MCF 10A (cell line): ENCODE measurements at regions not wholly inside any gene's neighbourhood (a gene's known extent, or its start where the extent isn't known, plus 50 kb on each side); places are given as distances from the start of the nearest gene placed in this dataset.

Experiments
- BruUV-seq: library from RNA; stranded (reverse); fragments of 400-500 nt; replicated peaks from 2 replicates; lab custom pipeline; 2021; lab: Mats Ljungman, UMichigan
- CTCF ChIA-PET: fragments of 300-600 bp; sonication (Branson Sonifier 250); formaldehyde crosslinking; extraction: SDS; loops from one replicate; lab custom pipeline; 2021; ENCODE audit warnings: antibody characterized with exemption, inconsistent platforms; lab: Yijun Ruan, JAX
- POLR2A ChIA-PET: fragments of 300-600, 350-650 bp; sonication (Branson Sonifier 250); formaldehyde crosslinking; extraction: SDS; loops from one replicate; lab custom pipeline; 2020; ENCODE audit warnings: antibody characterized with exemption, inconsistent platforms; lab: Yijun Ruan, JAX
- DNase-seq: peaks from one replicate; pipeline ENCODE4 v3.0.0-alpha.2; 2018; ENCODE audit not compliant: unreplicated experiment
- H3K27ac Mint-ChIP-seq: one replicate; pipeline ENCODE4 v1.8.0; 2022; ENCODE audit warnings: mild to moderate bottlenecking, low read depth, mixed read lengths; ENCODE audit not compliant: unreplicated experiment
- H3K27me3 Mint-ChIP-seq: one replicate; pipeline ENCODE4 v1.8.0; 2022; ENCODE audit warnings: mixed read lengths; ENCODE audit not compliant: insufficient read depth, unreplicated experiment
- H3K36me3 Mint-ChIP-seq: one replicate; pipeline ENCODE4 v1.8.0; 2022; ENCODE audit warnings: mild to moderate bottlenecking, moderate library complexity, mixed read lengths; ENCODE audit not compliant: insufficient read depth, unreplicated experiment
- H3K4me1 Mint-ChIP-seq: one replicate; pipeline ENCODE4 v1.8.0; 2022; ENCODE audit warnings: mixed read lengths; ENCODE audit not compliant: insufficient read depth, unreplicated experiment
- H3K4me3 Mint-ChIP-seq: one replicate; pipeline ENCODE4 v1.8.0; 2022; ENCODE audit warnings: mild to moderate bottlenecking, moderate library complexity, mixed read lengths; ENCODE audit not compliant: unreplicated experiment
- H3K9me3 Mint-ChIP-seq: one replicate; pipeline ENCODE4 v1.8.0; 2022; ENCODE audit warnings: mixed read lengths; ENCODE audit not compliant: unreplicated experiment
- CTCF ChIP-seq: fragments of 200-600 bp; IDR thresholded peaks from one replicate; pipeline ENCODE4 v1.8.0; 2022; ENCODE audit warnings: antibody characterized with exemption, mild to moderate bottlenecking; ENCODE audit not compliant: unreplicated experiment
- intact Hi-C: fragments of 100-400 bp; cut with micrococcal nuclease; formaldehyde crosslinking; loops from 2 replicates; pipeline ENCODE4 v1.14.1; 2022

- Mint-ChIP-seq H3K27ac (no peak overlapping the region), H3K9me3 (no peaks in the 10 kb centered on the region), H3K27me3 (peaks cover 3% of the 10 kb centered on the region), H3K4me1 (no peaks in the 10 kb centered on the region), H3K4me3 (no peak overlapping the region), H3K36me3 (no peaks in the 10 kb centered on the region)
- CTCF ChIA-PET, result interaction anchor here (0.5 kb wide), 1 partner anchor 73 kb away, joined by 3 read pairs; no protein-coding TSS in a partner anchor
- TF ChIP-seq CTCF, result no peak
- DNase-seq, result peak; percentile 43
- BruUV-seq, result no TSS peak
- intact Hi-C loops, result loop anchor here (10.0 kb wide), 1 partner anchor 113 kb away; no protein-coding TSS in a partner anchor
- POLR2A ChIA-PET, result no interaction called here
These were observed 1287.7 kb downstream of the FAM133A start for GRCh38 chrX:94961730-94962129.

- Mint-ChIP-seq H3K9me3 (no peaks in the 10 kb centered on the region), H3K27ac (no peak overlapping the region), H3K36me3 (no peaks in the 10 kb centered on the region), H3K27me3 (peaks cover 39% of the 10 kb centered on the region), H3K4me3 (no peak overlapping the region), H3K4me1 (no peaks in the 10 kb centered on the region)
- POLR2A ChIA-PET, result no interaction called here
- CTCF ChIA-PET, result no interaction called here
- no TSS peak for BruUV-seq
- DNase-seq, result no peak
- intact Hi-C loops, result no loop called here
- no peak for TF ChIP-seq CTCF
These were observed 1303.6 kb downstream of the FAM133A start for GRCh38 chrX:94977562-94977961.

GRCh38 chrX:94977986-94978385 lies 1304.0 kb downstream of the FAM133A start:
- Mint-ChIP-seq H3K9me3 (no peaks in the 10 kb centered on the region), H3K27me3 (peaks cover 39% of the 10 kb centered on the region), H3K27ac (no peak overlapping the region), H3K4me3 (no peak overlapping the region), H3K36me3 (no peaks in the 10 kb centered on the region), H3K4me1 (no peaks in the 10 kb centered on the region)
- ChIA-PET CTCF (no interaction called here), POLR2A (no interaction called here)
- BruUV-seq, result no TSS peak
- intact Hi-C loops, result no loop called here
- no peak for DNase-seq
- TF ChIP-seq CTCF, result no peak
